Astrocyte of the spinal cord (primary cell): ENCODE measurements at regions not wholly inside any gene's neighbourhood (a gene's known extent, or its start where the extent isn't known, plus 50 kb on each side); places are given as distances from the start of the nearest gene placed in this dataset.

ENCODE experiments used
- DNase-seq: peaks from one replicate; pipeline ENCODE4 v3.0.0; 2011; ENCODE audit warnings: low read depth, low spot score
- H3K4me3 ChIP-seq: 2 replicates; pipeline ENCODE4 v1.5.1; 2011; ENCODE audit warnings: low read depth, mild to moderate bottlenecking, low read length, moderate library complexity
- in situ Hi-C: cut with HindIII; loops from 2 replicates; pipeline ENCODE4 v1.10.0; 2017; ENCODE audit warnings: low sequenced_read_pairs
- TF ChIP-seq, protein P1 (sequence below): IDR thresholded peaks from 2 replicates; pipeline ENCODE4 v1.5.1; 2012; ENCODE audit warnings: low read depth, mild to moderate bottlenecking, low read length, inconsistent platforms

DNA sequence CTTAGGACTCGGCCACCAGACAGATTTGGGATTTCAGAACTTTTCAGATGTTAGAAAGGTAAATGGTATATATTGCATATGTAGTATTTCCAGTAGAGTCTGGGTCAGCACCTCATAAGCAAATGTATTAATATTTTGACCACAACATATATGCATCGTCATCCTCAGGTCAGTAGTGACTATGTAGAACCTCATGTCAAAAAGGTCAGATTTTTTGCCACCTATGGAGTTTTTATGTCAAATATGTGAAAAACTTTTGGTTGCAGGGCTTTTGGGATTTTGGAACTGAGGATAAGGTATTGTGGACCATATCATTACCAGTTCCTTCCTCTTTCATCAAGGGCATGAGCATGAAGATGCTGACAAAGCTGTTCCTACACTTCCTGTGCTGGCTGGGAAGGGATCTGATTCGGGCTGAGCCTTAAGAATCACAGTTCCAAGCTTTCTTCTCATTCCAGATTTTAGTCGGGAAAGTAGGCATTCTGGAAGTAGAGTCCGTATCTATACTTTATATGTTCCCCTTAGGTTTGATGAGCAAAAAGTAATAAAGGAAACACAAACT is 183.0 kb upstream of the PGRMC2 start:
- in situ Hi-C loops = no loop called here
- DNase-seq = no peak
- TF ChIP-seq, protein P1, sequence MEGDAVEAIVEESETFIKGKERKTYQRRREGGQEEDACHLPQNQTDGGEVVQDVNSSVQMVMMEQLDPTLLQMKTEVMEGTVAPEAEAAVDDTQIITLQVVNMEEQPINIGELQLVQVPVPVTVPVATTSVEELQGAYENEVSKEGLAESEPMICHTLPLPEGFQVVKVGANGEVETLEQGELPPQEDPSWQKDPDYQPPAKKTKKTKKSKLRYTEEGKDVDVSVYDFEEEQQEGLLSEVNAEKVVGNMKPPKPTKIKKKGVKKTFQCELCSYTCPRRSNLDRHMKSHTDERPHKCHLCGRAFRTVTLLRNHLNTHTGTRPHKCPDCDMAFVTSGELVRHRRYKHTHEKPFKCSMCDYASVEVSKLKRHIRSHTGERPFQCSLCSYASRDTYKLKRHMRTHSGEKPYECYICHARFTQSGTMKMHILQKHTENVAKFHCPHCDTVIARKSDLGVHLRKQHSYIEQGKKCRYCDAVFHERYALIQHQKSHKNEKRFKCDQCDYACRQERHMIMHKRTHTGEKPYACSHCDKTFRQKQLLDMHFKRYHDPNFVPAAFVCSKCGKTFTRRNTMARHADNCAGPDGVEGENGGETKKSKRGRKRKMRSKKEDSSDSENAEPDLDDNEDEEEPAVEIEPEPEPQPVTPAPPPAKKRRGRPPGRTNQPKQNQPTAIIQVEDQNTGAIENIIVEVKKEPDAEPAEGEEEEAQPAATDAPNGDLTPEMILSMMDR = no peak
- no peak overlapping the region for H3K4me3 ChIP-seq

- in situ Hi-C loops = no loop called here
- TF ChIP-seq, protein P1 = no peak
- DNase-seq = peak; percentile 96
- no peak overlapping the region for H3K4me3 ChIP-seq
Measured at GRCh38 chr4:128468123-128468989, 180.7 kb upstream of the PGRMC2 start.

DNA sequence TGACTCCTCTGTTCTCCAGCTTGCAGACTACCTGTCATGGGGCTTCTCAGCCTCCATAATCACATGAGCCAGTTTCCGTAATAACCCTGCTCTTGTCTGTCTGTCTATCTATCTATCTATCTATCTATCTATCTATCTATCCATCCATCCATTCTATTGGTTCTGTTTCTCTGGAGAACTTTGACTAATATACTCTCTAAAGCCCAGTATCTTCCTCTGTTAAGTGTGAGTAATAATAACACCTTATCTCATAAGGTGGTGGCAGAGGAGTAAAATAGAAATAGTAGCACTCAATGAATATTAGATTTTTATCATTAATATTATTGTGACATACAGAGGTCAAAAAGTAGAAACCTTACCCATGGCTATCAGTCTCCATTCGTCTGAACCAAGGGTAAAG is 177.9 kb upstream of the PGRMC2 start:
- in situ Hi-C loops = no loop called here
- TF ChIP-seq, protein P1 = no peak
- H3K4me3 ChIP-seq = no peak overlapping the region
- DNase-seq = no peak

- DNase-seq = no peak
- no peak overlapping the region for H3K4me3 ChIP-seq
- TF ChIP-seq, protein P1 = no peak
- in situ Hi-C loops = no loop called here
Measured at GRCh38 chr4:128463006-128463405, 175.4 kb upstream of the PGRMC2 start.

DNA sequence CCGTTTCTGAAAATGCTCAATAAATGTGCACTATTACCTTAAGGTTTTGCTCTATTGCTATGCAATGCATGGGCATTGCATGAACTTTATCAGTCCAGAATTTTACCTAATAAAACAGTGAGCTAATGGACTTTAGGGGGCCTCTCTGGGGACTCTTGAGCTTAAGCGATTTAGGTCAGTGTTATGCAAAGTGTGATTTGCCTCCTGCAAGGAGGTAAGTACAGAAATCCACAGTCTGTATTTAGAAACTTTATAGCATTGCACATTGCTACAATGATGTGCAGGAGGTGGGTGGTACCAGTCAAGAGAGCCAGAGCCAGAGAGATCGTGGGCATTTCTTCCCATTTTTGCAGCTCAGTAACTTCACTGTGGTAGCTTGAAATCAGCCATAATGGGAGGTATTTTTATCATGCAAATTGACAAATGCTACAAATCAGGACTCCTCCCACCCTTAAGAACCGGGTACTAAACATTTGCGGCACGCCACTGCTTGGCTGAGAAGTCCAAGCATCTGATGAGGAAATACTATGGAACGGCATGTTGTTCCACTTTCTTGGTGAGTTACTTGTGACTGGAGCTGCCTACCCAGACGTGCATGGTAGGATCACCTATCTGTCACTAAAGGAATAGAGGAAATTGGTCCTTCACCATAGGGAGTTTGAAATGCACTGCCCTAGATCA is 174.6 kb upstream of the PGRMC2 start:
- in situ Hi-C loops = no loop called here
- TF ChIP-seq, protein P1 = no peak
- H3K4me3 ChIP-seq = no peak overlapping the region
- no peak for DNase-seq

DNA sequence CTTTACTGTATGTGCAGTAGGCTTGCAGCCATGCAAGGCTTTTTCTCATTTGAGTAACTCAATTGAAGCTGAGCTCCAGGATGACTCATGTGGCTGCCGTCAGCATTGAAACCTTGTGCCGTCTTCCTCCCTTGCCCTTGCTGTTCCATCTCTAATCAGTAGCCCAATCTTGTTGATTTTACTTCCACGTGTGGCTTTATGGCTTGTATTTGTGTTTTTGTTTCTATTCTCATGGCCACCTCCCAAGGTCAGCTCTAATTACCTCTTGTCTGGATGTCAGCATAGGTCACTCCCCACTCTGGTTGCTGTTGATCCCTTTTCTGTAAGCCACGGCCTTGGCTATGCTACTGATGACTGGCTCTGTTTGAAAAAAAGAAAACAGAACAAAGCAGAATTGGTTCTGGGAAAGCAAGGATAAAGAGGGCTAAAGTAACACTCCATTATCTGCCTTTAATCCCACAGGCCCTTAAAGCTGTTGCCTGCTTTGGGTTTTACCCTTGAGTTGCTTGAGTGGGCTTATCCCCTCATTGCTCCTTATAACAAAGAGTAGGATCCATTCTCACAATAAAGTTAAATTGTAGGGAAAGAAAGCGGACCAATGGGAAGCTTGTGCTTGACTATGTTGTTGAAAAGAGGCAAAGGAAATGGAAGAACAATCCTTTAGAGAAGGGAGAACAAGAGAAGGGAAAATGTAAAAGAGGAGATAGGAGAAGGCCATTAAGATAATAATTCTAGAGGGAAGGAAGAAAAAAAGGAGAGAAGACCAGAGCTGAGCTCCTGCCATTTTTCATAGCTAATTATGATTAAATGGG is 173.9 kb upstream of the PGRMC2 start:
- in situ Hi-C loops = no loop called here
- H3K4me3 ChIP-seq = no peak overlapping the region
- DNase-seq = peak; percentile 91
- TF ChIP-seq, protein P1 = no peak
